Thyroid gland (tissue), 4 donors: ENCODE measurements at regions not wholly inside any gene's neighbourhood (a gene's known extent, or its start where the extent isn't known, plus 50 kb on each side); places are given as distances from the start of the nearest gene placed in this dataset.

Experiments
- POLR2A ChIP-seq, 2 donors: fragments of 450-650 bp; IDR thresholded peaks; one replicate each; pipeline ENCODE4 v1.6.1; 2017; ENCODE audit warnings: antibody characterized with exemption in 2 of 2, mild to moderate bottlenecking in 2 of 2, moderate library complexity in 1 of 2
- TF ChIP-seq, protein P1 (sequence below), 6 experiments: fragments of 200-600 bp in 3 of 6; fragments of 450-650 bp in 3 of 6; sonication (generic) in 3 of 6; IDR thresholded peaks; one replicate each; pipeline ENCODE4 v1.5.1; 2016 to 2019; ENCODE audit warnings: antibody characterized with exemption in 6 of 6, mild to moderate bottlenecking in 2 of 6, inconsistent platforms in 1 of 6, moderate library complexity in 1 of 6

DNA sequence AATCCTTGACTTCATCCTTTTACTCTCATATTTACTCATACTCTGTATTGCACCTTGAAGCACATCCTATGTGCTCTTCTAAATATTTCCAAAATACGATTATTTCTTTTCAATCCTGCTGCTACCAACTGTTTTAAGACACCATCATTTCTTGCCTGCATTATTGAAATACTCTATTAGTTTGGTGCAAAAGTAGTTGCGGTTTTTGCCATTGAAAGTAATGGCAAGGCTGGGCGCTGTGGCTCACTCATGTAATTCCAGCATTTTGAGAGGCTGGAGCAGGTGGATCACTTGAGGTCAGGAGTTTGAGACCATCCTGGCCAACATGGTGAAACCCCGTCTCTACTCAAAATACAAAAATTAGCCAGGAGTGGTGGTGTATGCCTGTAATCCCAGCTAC lies 412.5 kb downstream of the KCNH5 start:
- TF ChIP-seq, protein P1, sequence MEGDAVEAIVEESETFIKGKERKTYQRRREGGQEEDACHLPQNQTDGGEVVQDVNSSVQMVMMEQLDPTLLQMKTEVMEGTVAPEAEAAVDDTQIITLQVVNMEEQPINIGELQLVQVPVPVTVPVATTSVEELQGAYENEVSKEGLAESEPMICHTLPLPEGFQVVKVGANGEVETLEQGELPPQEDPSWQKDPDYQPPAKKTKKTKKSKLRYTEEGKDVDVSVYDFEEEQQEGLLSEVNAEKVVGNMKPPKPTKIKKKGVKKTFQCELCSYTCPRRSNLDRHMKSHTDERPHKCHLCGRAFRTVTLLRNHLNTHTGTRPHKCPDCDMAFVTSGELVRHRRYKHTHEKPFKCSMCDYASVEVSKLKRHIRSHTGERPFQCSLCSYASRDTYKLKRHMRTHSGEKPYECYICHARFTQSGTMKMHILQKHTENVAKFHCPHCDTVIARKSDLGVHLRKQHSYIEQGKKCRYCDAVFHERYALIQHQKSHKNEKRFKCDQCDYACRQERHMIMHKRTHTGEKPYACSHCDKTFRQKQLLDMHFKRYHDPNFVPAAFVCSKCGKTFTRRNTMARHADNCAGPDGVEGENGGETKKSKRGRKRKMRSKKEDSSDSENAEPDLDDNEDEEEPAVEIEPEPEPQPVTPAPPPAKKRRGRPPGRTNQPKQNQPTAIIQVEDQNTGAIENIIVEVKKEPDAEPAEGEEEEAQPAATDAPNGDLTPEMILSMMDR (IDR thresholded peaks at IDR 0.05) = no peak
- TF ChIP-seq POLR2A (IDR thresholded peaks at IDR 0.05) = no peak
